NCI-H526 treated with DMSO at 0.1 percent for 48 hours (cell line): ENCODE measurements at regions not wholly inside any gene's neighbourhood (a gene's known extent, or its start where the extent isn't known, plus 50 kb on each side); places are given as distances from the start of the nearest gene placed in this dataset.

Source experiments
- DNase-seq: peaks from one replicate; lab custom pipeline; 2025; lab: John Stamatoyannopoulos, UW

DNA sequence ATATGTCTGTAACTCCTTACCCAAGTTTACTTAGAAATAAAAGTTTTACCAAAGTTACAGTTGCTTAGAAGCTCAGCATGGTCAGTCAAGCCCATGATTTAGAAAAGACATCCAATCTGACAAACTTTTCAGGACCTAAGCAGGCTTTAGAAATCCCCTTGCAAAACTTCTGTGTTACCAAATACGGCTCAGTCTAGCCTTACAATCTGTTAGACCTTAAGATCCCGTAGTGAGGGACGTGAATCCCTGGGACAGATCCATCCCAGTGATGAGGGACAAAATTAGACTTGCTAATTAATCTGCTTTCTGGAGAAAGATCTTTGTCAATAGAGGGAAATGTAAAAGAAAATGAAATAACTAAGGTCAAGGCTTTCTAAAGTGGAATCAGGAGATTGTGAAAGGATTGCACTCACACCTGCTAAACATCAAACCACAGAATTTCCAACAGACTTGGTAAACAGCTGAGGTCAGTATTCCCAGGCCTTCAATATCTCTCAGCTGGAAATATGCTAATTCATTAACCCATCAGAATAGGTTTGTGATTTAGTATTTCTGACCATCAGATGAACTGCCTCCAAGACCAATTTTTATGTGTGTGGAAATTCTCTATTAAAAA lies 375.3 kb downstream of the DUSP10 start:
- DNase-seq, result no peak

DNA sequence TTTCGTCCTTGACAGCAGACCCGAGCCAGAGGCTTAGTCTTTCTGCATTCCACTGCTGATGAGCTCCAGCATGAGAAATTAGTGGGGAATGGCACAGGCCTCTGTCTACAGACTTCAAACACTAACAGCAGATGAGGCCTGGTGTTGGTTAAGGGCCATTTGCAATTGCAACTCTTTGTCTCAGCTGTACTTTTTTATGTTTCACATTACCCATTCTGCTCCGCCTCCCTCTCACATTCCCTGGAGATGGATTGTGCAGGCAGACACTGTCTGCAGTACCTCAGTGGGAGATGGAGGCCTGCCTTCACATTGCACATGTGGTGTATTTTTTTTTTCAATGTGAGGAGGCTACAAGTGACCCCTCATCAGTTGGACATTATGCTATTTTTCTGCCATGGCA lies 370.2 kb downstream of the DUSP10 start:
- no peak for DNase-seq

DNA sequence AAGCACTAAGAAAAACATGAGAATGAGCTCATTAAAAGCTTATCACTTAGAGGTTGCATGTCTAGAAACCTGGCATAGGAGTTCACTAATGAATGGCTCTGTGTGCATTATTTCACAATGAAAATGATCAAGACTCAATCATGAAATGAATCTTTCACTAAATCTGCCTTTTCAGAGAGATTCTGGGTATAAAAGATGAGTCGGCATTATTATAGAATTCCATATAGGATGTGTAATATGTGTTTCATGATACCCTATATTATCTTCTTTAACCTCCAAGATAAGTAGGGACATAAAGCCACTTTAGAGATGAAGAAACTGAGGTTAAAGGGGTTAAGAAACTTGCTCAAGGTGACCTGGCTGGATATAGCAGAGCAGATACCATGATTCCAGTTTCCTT lies 368.1 kb downstream of the DUSP10 start:
- DNase-seq, result no peak

DNA sequence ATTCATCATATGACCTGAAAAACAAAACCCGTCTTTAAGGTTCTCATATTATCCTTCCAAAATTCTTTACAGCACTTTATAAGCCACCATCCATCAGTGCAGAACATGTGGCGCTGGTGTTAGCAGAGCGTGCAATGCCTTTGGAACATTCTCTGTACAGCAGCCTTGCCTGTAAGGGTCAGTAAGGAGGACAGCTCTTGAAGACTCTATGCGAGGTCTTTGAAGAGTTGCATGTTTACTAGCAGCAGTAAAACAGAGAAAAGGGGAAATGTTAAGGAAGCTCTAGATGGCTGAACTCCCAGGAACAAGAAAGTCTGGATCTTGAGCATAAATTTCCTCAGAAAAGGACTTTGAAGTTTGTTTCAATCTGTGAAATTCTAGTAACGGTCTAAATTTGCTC lies 365.6 kb downstream of the DUSP10 start:
- no peak for DNase-seq

DNA sequence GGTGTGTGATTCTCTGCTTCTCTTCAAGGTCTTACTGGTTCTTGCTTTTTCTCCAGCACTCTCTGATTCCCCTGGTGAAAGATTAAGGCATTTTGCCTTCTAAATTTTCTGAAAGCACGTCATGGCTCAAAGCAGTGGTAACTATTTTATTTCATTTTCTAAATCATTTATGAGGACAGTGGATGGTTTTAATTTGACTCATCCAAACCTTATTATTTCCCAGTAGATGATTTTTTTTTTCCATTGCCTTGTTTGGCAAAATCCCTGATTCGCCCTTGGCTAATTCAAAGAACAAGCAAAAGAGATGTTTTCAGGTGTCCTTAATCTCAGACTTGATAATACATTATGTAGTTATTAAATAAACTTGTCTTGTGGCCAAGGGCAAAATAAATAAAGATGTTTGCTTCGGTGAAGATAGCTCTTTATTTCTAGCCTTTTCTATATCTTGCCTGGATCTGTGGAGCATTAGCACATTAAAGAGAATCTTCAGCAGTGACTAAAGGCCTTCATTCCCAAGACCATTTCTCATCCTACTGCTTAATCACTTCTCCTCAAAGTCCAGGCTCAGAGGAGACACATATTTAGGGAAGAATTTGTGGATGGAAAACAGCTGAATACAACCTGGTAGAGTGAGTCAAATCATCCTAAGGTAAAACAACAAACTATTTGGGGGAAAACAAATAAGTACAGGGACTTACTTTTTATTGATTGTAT lies 359.8 kb downstream of the DUSP10 start:
- no peak for DNase-seq

DNA sequence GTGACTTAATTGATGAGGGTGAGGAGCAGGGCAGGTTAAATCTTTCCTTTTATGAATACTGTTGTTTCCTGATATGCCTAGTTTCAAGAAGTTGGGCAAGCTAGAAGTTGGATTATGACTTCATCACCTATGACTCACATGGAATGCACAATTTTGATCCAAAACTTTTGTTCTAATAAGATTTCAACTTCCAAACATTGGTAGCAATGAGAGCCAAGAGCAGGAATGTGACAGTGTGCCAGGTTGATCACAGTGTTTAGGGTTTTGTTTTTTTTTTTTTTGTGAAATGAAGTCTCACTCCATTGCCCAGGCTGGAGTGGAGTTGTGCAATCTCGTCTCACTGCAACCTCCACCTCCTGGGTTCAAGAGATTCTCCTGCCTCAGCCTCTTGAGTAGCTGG lies 349.4 kb downstream of the DUSP10 start:
- no peak for DNase-seq

DNA sequence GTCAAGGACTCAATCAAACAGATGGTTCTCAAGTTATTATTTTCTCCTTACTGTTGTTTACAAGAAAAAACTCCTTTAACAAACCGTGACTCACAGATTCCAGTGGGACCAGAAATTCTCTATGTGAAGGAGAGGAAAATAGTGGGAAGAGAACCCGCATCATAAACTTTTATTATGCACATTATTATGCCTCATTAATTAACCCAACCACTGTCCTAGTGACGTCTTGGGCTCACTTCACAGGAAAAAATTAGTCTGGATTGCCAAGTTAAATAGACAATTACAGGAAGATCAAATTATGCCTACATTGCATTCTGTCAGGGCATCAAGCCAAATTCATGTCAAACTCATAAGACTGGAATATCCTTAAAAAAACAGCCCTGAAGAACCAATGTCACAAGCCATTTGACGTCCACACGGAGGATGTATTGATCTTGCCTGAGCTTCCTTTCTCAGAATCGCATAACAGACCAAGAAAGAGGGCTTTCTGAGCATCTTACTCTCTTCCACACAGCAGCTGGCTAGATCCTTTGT lies 347.8 kb downstream of the DUSP10 start:
- no peak for DNase-seq

DNA sequence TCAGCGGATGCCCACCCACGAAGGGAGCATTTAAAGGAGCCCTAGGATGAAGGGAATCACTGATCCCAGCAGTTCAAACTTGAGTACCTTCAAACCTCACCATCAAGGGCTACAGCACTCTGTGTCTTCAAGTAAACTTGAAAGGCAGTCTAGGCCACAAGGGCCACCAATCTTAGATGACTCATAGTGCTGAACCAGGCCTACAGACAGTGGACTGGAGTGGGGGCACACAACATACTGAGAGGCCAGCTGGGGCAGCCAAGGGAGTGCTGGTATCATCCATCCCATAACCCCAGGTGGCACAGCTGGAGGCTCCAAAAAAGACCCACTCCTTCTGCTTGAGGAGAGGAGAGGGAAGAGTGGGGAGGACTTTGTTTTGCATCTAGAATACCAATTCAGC lies 345.4 kb downstream of the DUSP10 start:
- no peak for DNase-seq

DNA sequence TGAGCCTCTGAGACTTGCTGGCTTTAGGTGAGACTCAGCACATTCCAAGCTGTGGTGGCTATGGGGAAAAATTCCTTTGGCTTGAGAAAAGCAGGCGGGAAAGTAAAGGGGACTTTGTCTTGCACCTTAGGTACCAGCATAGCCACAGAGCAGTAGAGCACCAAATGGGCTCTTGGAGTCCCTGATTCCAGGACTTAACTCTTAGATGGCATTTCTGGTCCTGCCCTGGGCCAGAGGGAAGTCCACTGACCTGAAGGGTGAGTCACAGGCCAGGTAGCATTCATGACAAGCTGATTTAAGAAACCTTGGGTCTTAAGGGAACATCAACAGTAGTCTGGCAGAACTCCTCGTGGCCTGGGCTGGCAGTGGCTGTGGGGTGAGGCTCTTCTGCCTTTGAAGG lies 344.7 kb downstream of the DUSP10 start:
- no peak for DNase-seq

DNA sequence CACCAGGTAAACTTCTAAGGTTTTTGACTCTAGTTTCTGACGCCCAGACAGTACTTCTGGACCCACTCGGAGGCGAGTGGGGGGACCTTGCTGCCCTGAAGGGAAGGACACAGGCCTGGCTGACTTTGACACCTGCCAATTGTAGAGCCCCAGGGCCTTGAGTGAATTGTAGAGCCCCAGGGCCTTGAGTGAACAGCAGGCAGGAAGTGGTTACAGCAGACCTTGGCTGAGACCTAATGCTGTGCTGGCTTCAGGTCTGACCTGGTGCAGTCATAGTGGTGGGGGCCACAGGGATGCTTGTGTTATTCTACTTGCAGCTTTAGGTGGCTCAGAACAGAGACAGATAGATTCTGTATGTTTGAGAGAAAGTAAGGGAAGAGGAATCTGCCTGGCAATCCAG lies 344.3 kb downstream of the DUSP10 start:
- DNase-seq, result no peak

DNA sequence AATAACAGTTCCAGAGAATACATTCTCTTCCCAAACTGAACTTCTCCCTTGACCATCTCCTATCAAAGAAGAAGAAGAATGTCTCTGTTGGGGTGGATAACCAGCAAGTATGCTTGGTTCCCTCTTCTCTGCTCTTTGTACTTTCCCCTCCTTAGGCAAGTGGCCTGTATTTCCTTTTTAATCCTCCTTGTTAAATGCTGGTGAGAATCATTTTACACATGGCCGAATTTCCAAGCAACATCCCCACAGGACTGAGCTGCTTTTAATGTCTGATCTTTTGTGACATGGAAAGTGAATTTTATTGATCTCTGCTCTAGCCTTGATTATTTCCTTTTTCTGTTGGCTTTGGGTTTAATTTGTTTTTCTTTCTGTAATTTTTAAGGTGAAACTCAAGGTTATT lies 336.7 kb downstream of the DUSP10 start:
- no peak for DNase-seq

DNA sequence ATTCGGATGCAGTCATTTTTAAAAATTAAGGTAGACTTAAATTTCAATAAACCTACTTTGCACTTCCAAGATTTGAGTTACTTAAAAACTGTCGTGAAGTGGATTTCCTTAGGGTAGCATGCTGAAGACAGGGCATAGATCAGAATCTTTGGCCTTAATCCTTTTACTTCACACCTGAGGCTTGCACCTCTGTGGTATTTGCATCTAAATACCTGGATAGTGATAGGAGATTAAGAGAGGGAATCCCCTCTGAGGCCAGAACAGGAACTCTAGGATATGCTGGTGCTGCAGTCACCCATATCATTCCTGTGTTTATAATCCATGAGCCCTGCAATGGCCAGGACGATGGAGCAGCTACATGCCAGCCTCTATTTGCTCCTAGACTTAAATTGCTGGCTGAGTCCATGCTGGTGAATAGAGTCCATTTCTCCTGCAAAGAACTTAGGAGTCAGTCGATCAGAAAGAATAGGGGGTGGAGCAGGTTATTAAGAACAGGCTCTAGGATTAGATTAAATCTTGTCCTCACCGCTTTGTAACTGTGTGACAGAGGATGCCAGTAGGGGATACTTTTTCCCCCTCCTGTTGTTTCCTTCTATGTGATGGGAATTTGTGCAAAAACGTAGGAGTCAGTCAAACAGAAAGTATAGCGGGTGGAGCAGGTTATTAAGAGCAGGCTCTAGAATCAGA lies 333.6 kb downstream of the DUSP10 start:
- DNase-seq, result no peak

DNA sequence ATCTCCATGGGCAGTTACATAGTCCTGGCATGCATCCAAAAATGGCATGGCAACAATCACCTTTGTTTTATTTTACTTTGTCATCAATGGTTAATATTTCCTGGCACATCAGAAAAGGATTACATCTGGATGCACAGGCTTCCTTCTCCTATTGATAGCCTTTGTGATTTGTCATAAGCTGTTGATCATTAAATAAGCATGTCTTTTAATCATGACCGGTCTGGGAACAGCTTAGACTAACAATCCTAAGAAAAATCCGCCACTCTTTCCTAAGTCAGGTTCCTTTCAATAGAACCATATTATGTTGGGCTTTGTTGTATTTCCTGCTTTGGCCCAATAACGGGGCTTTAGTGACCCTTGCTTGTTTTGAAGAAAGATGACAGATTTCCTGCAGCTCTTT lies 330.6 kb downstream of the DUSP10 start:
- DNase-seq, result no peak

DNA sequence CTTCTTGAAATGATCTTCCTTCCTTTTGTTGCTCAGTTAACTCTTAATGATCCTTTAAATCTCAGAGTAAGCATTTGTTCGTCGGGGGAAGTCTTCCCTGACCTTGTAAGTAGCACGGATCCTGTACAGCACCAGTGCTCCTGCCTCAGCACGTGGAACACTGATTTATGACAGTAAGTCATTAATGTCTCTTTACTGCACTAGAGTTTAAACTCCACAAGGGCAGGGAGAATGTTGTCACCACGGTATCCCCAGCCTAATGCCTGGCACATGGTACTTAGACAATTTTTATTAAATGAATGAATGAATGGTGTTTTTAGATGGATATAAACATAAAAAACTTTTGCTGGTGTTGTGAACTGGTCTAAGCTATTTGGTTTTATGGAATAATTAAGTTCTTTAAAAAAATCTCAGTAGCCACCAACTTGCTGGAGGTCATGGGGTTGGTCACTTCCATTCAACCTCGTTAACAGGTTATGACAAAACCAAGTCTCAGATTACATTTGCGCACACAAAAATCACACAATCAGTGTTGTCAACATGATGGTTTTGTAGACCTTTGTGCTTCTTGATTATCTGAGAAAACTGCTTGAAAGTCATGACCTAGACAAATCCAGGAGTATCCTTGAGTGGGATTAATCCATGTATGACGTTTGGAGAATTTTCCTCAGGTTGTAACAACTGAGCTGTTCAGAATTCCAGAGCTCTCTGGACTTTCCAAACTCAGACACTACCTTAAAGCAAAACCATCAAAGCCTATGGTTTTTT lies 326.9 kb downstream of the DUSP10 start:
- no peak for DNase-seq

DNA sequence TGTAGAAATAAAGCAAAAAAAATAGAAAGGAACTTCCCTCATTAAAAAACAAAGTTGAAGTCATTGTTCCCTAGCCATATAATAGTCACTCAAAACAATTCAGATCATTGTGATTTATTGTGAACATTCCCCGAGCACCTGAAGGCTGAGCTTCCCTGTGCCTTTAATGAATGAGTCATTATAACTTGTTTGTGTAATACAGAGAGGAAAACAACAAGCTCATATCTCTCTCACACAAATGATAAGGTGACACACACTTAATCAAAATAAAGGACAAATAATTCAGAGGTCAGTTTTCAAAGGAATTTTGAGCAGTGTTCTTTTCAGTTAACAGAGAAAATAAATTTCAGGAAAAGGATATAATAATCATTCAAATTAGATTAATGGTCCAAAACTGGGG lies 326.2 kb downstream of the DUSP10 start:
- DNase-seq, result no peak

DNA sequence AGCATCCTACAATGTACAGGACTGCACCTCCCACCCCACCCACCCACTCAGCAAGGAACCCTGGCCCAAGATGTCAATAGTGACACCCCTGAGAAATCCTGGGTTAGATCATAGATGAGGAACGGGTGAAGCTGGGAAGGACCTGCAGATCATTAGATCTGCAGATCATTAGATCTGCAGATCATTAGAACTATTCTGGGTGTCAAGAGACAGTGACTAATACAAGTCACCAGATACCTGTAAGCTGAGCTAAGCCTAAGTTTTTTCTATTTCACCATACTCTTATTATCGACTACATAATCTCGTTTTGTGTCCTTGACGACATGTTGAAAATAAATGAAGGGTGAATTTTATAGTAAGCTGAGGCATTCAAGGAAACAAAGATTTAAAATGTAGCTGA lies 325.7 kb downstream of the DUSP10 start:
- no peak for DNase-seq

DNA sequence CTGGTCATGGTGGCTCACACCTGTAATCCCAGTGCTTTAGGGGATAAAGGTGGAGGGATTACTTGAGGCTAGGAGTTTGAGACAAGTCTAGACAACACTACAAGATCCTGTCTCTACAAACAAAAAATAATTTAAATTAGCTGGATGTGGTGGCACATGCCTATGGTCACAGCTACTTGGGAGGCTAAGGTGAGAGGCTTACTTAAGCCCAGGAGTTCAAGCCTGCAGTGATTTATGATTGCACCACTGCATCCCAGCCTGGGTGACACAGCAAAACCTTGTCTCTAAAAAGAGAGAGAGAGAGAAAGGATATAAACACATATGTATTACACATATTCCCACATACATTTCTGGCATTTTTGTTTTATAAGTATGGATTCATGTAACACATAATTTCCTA lies 325.2 kb downstream of the DUSP10 start:
- DNase-seq, result no peak

DNA sequence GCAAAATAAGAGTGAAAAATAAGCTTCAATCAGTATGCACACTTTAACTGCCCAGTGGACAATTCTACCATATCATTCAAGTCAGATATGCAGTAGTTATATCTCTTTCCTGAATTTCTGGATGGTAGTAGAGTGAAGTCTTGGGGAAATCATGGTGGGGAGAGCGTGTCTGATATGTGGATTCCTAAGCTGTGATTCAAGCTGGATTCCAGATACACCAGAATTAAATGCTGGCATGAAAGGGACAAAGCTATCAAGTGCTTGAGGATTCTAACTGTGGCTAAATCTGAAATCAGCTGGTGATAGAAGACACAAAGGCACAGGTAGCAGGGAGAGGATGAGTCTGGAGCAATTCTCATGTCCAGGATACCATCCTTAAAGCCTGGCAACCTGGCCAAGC lies 323.5 kb downstream of the DUSP10 start:
- no peak for DNase-seq

DNA sequence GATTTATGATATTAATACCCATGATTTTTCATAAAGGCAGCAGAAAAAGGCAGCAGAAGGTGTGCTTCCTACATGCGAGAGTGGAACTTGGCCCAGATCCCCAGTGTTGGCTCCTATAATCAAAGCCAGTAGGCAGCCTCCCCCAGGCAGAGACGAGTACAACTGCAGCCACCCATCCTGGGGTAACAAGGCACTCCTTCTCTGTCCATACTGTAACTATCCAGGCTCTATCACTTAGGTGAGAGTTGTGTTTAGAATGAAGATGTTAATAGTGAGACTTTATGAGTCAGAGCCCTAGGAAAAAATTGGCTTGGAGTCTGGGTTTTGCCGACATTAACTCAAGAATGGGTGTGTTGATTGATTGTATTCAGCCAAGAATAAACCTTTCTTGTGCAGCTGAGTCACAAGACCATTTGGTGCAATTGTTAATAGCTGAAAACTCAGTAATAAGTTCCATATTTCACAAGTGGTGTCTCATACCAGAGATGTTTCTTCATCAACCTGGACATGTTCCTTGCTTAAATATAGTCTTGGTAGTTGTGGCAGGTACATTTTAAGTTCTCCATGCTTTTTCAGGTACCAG lies 322.3 kb downstream of the DUSP10 start:
- DNase-seq, result no peak

DNA sequence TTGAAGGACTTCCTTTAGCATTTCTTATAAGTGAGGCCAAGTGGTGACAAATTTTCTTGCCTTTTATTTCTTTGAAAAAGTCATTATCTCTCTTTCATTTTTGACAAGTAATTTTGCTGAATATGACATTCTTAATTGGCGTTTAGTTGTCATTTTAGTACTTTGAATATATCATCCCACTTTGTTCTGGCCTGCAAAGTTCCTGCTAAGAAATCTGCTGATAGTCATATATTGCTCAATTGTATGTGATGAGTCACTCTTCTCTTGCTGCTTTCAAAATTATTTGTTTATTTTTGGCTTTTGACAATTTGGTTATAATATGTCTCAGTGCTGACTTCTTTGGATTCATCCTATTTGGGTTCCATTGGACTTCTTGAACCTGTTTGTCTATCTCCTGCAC lies 312.6 kb downstream of the DUSP10 start:
- DNase-seq, result no peak

DNA sequence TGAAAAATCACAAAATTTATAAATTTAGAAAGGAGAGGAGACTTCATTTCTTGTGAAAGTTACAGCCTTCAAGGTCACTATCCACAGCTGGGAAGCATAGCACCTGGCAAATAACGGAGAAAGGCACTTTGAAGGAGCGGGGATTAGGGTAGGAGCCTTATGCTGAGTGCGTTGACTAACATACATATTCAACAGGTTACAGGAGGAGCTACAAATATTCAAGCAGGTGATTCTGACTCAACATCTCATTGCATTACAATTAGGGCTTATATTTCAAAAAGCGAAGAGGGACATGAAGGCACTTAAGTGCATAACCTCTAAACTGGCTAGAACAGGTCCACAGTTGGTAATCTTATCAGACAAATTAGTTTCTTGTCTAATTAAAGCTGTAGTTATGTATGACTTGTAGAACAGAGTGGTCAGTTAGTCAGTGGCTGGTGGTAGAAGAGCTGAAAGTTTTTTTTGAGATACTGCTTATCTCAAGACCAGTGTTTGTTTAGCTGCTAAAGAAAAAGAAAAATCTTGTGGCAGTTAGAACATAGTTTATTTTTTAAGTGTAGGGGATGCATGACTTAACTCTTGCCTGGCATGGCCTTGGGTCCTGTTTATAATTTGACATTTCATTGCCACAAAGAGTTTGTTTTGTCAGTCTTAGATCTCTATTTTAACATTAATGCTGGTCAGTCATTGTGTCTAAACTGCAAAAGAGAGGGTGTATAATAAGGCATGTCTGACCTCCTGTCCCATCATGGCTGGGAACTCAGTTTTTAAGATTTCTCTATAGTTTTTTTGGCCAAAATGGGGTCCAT lies 311.5 kb downstream of the DUSP10 start:
- DNase-seq, result no peak
